Psoas muscle (tissue), 7 donors: ENCODE measurements at regions not wholly inside any gene's neighbourhood (a gene's known extent, or its start where the extent isn't known, plus 50 kb on each side); places are given as distances from the start of the nearest gene placed in this dataset.
"Not testable (repeated sequence)": the region's sequence is repeated elsewhere in the genome, so short reads cannot be mapped to it uniquely, and the experiment has no call there.

Experiments used
- ATAC-seq, 4 donors: fragments of 200-7000 bp; cut with Tn5 transposase; one replicate each; pipeline ENCODE4 v1.9.1; 2020; ENCODE audit warnings: moderate library complexity in 3 of 4, mild to moderate bottlenecking in 2 of 4
- DNase-seq, 2 donors: peaks; one replicate each; pipeline ENCODE4 v3.0.0-alpha.2; 2020
- H3K27ac ChIP-seq: fragments of 200-600 bp; one replicate; pipeline ENCODE4 v1.8.0; 2022
- H3K27me3 ChIP-seq, 3 donors: fragments of 200-600 bp in 1 of 3; one replicate each; pipeline versions ENCODE4 v1.6.1 to v1.8.0; 2013 to 2022; ENCODE audit warnings: low read length in 2 of 3, mild to moderate bottlenecking in 2 of 3, moderate library complexity in 1 of 3; ENCODE audit not compliant: insufficient read depth in 3 of 3
- H3K36me3 ChIP-seq, 2 donors: fragments of 200-600 bp in 1 of 2; one replicate each; pipeline versions ENCODE4 v1.6.1 to v1.8.0; 2013 to 2022; ENCODE audit warnings: low read depth in 1 of 2, mild to moderate bottlenecking in 1 of 2, moderate library complexity in 1 of 2; ENCODE audit not compliant: insufficient read depth in 1 of 2
- H3K4me1 ChIP-seq: fragments of 200-600 bp; one replicate; pipeline ENCODE4 v1.8.0; 2022
- H3K4me3 ChIP-seq: fragments of 200-600 bp; one replicate; pipeline ENCODE4 v1.8.0; 2022; ENCODE audit warnings: mild to moderate bottlenecking
- H3K9me3 ChIP-seq: fragments of 200-600 bp; one replicate; pipeline ENCODE4 v1.8.0; 2022
- WGBS, 3 donors: extraction: QIAGEN DNeasy Blood & Tissue Kit; methylation state at CpG; one replicate each; pipeline versions ENCODE4 v1.1.6 to v1.1.7; 2013; 5-methylcytosine and 5-hydroxymethylcytosine counted together
- intact Hi-C, 2 donors: fragments of 100-400 bp; cut with DNase I; formaldehyde crosslinking; loops; one replicate each; pipeline versions ENCODE4 v1.11.0 to v1.14.2; 2022
- TF ChIP-seq, protein P1 (sequence below): fragments of 200-600 bp; IDR thresholded peaks from one replicate; pipeline ENCODE4 v1.8.0; 2022; ENCODE audit warnings: antibody characterized with exemption
- donor health status: healthy with polysubstance abuse.
- donor health status: DM: no; HTN: no; CAD: no; lungs with moderate emphysema.
- donor health status: Bipolar disorder and iron deficiency.
- donor health status: healthy.
- donor health status: DM: yes; HTN: yes; CAD: no.
- donor health status: DM: no; HTN: no; CAD: no.
- donor health status: DM: yes; HTN: yes; CAD: no.

- H3K27ac ChIP-seq, H3K27me3 ChIP-seq, intact Hi-C loops, DNase-seq, H3K4me3 ChIP-seq, H3K9me3 ChIP-seq, H3K4me1 ChIP-seq, ATAC-seq, H3K36me3 ChIP-seq: not testable (repeated sequence)
- WGBS, 3 donors, result 92 to 94% (median 93%) methylated on average over 6 of the region's 6 CpGs
Measured at GRCh38 chr9:78172610-78173009, 63.3 kb upstream of the CEP78 start.

- H3K4me1 ChIP-seq, result no peaks in the 10 kb centered on the region
- WGBS, 3 donors, result 78 to 97% (median 86%) methylated on average over 1 of the region's 1 CpG
Measured at GRCh38 chr9:78171651-78172050, 64.2 kb upstream of the CEP78 start.

DNA sequence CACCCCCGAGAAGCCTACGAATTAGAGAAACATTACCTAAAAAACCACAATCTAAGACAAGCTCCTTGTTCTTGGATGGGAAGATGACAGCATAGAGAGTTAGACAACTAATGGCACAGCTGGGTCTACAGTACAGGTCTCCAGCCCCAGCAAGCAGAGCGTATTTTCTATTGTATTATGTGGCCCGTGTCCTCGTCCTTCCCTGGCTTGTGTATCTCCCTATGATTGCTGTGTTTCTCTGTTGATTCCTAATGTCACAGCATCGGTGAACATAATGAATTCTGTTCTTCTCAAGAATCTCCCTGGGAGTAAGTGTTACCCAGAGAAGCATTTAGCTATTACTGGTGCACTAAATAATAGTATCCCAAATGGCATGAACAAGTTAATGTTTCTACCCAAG lies 66.8 kb upstream of the CEP78 start:
- no peak for ATAC-seq
- no peak overlapping the region for H3K27ac ChIP-seq
- no peak overlapping the region for H3K4me3 ChIP-seq
- H3K4me1 ChIP-seq, result no peaks in the 10 kb centered on the region
- WGBS, 3 donors, result 91% methylated on average over 6 of the region's 6 CpGs
- DNase-seq, result no peak
- H3K36me3 ChIP-seq, result no peaks in the 10 kb centered on the region
- no peaks in the 10 kb centered on the region for H3K27me3 ChIP-seq
- TF ChIP-seq, protein P1, sequence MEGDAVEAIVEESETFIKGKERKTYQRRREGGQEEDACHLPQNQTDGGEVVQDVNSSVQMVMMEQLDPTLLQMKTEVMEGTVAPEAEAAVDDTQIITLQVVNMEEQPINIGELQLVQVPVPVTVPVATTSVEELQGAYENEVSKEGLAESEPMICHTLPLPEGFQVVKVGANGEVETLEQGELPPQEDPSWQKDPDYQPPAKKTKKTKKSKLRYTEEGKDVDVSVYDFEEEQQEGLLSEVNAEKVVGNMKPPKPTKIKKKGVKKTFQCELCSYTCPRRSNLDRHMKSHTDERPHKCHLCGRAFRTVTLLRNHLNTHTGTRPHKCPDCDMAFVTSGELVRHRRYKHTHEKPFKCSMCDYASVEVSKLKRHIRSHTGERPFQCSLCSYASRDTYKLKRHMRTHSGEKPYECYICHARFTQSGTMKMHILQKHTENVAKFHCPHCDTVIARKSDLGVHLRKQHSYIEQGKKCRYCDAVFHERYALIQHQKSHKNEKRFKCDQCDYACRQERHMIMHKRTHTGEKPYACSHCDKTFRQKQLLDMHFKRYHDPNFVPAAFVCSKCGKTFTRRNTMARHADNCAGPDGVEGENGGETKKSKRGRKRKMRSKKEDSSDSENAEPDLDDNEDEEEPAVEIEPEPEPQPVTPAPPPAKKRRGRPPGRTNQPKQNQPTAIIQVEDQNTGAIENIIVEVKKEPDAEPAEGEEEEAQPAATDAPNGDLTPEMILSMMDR, result no peak
- H3K9me3 ChIP-seq, result peaks cover 2% of the 10 kb centered on the region
- intact Hi-C loops, result no loop called here

More at GRCh38 chr9:78171651-78172050, 64.2 kb upstream of the CEP78 start:
- TF ChIP-seq, protein P1, result no peak
- Histone ChIP-seq H3K36me3 (no peaks in the 10 kb centered on the region), H3K9me3 (no peaks in the 10 kb centered on the region), H3K27ac (no peak overlapping the region), H3K27me3 (no peaks in the 10 kb centered on the region), H3K4me3 (no peak overlapping the region)
- DNase-seq (no peak), ATAC-seq (no peak)
- intact Hi-C loops, result no loop called here

DNA sequence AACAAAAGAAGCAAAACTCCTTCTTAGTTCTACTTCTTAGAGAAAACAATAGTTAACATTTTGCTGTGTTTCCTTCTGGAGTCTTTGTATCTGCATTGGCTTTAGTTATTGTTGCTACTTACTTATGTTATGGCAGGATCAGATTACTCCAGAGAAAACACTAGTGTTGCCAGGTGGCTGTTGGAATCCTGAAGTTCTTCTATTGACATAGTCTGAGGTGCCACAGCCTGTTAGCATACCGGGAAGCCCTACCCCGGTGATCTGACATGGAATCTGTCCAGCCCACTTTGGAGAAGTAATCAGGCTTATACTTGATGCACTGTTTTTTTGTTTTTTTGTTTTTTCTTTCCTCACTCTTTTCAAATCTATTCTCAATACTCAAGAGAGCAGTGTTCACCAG lies 68.5 kb upstream of the CEP78 start:
- no peak overlapping the region for H3K27ac ChIP-seq
- WGBS, 3 donors, result 20 to 22% (median 21%) methylated on average over 2 of the region's 2 CpGs
- no peak overlapping the region for H3K4me3 ChIP-seq
- ATAC-seq (no peak), DNase-seq (no peak)
- TF ChIP-seq, protein P1, result no peak
- no peaks in the 10 kb centered on the region for H3K4me1 ChIP-seq
- H3K27me3 ChIP-seq, result no peaks in the 10 kb centered on the region
- no peaks in the 10 kb centered on the region for H3K36me3 ChIP-seq
- intact Hi-C loops, result no loop called here
- peaks cover 6% of the 10 kb centered on the region for H3K9me3 ChIP-seq

GRCh38 chr9:78163834-78164233 lies 72.0 kb upstream of the CEP78 start:
- intact Hi-C loops, result no loop called here
- H3K27me3 ChIP-seq, result no peaks in the 10 kb centered on the region
- H3K4me1 ChIP-seq, result no peaks in the 10 kb centered on the region
- H3K27ac ChIP-seq, result no peak overlapping the region
- no peak overlapping the region for H3K4me3 ChIP-seq
- DNase-seq (no peak), ATAC-seq (no peak)
- H3K9me3 ChIP-seq, result peaks cover 6% of the 10 kb centered on the region
- no peaks in the 10 kb centered on the region for H3K36me3 ChIP-seq
- 66 to 79% (median 74%) methylated on average over 2 of the region's 2 CpGs for WGBS, 3 donors
- TF ChIP-seq, protein P1, result no peak
